SJSA1 (cell line): ENCODE measurements at regions not wholly inside any gene's neighbourhood (a gene's known extent, or its start where the extent isn't known, plus 50 kb on each side); places are given as distances from the start of the nearest gene placed in this dataset.

ENCODE experiments used
- DNase-seq, 2 experiments: peaks; one replicate each; pipeline ENCODE4 v3.0.0-alpha.2; 2015 to 2020; ENCODE audit warnings: low spot score in 2 of 2, low read depth in 1 of 2
- H3K27ac ChIP-seq: fragments of 250-450 bp; sonication (Bioruptor Pico); 2 replicates; pipeline ENCODE4 v1.5.1; 2020; ENCODE audit warnings: mild to moderate bottlenecking, moderate library complexity
- H3K27me3 ChIP-seq: fragments of 250-450 bp; sonication (Bioruptor Pico); replicated peaks from 2 replicates; pipeline ENCODE4 v1.5.1; 2020; ENCODE audit warnings: mild to moderate bottlenecking, moderate library complexity
- H3K36me3 ChIP-seq: fragments of 250-450 bp; sonication (Bioruptor Pico); 2 replicates; pipeline ENCODE4 v1.5.1; 2020; ENCODE audit warnings: mild to moderate bottlenecking
- H3K4me1 ChIP-seq: fragments of 250-450 bp; sonication (Bioruptor Pico); replicated peaks from 2 replicates; pipeline ENCODE4 v1.6.1; 2021; ENCODE audit warnings: mild to moderate bottlenecking
- H3K4me3 ChIP-seq: fragments of 250-450 bp; sonication (Bioruptor Pico); 2 replicates; pipeline ENCODE4 v1.5.1; 2020; ENCODE audit warnings: mild to moderate bottlenecking
- H3K9me3 ChIP-seq: fragments of 250-450 bp; sonication (Bioruptor Pico); replicated peaks from 2 replicates; pipeline ENCODE4 v1.5.1; 2020; ENCODE audit warnings: mild to moderate bottlenecking

GRCh38 chr18:56085551-56085950 is 497.6 kb upstream of the TCF4 start:
- Histone ChIP-seq H3K4me3 (no peak overlapping the region), H3K27ac (no peak overlapping the region), H3K9me3 (no peaks in the 10 kb centered on the region), H3K36me3 (no peaks in the 10 kb centered on the region), H3K27me3 (no peaks in the 10 kb centered on the region), H3K4me1 (no peaks in the 10 kb centered on the region)
- no peak for DNase-seq

DNA sequence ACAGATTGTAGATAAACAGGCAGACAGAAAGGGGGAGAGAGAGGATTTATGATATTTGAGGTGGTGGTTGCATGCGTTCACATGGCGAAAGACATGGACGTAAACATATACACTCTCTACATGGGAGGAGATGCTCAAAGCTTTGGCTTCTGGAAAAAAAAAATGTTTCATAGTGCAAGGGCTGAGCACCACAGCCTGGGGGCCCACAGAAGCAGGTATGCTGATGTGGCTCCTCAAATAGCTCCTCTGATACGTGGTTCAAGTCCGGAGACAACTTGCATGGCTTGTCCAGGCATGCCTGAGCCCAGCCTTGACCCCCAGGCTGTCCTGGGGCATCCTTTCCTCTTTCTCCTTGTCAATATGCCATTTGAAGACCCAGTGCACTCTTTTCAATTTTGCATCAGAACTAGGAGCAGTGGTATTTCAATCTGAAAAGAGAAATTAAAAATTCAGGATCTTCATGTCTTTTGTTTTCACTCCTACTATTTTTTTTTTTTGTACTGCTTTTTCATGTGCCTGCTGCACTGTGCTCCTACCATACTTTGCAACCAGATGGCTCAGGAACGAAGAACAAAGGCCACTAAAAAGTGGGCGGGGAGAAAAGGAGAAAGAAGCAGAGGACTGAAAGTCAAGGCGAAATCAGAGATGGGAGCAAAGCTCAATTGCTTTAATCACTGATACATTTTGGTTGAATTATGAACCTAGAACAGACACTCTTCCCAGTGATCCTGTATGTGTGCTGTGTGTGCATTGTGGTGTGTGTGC is 495.7 kb upstream of the TCF4 start:
- no peaks in the 10 kb centered on the region for H3K9me3 ChIP-seq
- no peaks in the 10 kb centered on the region for H3K27me3 ChIP-seq
- H3K4me1 ChIP-seq, result no peaks in the 10 kb centered on the region
- no peak overlapping the region for H3K27ac ChIP-seq
- H3K36me3 ChIP-seq, result no peaks in the 10 kb centered on the region
- no peak overlapping the region for H3K4me3 ChIP-seq
- DNase-seq, result no peak

DNA sequence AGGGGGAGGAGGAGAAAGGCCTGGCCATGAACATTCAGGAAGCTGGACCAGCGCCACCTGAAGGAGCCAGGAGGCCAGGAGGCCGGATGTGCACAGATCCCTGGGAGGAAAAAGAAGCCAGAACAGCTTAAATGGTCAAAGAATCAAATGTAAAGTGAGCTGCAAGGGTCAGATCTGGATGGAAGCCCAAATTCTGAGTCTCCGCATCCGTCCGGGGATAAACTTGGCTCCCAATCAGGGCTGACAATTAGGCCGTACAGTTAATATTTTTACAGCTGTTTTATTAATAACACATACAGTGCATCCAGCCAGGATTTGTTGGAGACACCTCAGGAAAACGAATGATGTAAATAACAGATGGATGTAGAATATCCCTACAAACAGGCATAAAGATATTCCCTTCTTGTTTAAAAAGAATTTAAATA is 495.1 kb upstream of the TCF4 start:
- Histone ChIP-seq H3K27ac (no peak overlapping the region), H3K36me3 (no peaks in the 10 kb centered on the region), H3K4me3 (no peak overlapping the region), H3K4me1 (no peaks in the 10 kb centered on the region), H3K9me3 (no peaks in the 10 kb centered on the region), H3K27me3 (no peaks in the 10 kb centered on the region)
- no peak for DNase-seq

- H3K36me3 ChIP-seq, result no peaks in the 10 kb centered on the region
- H3K27me3 ChIP-seq, result no peaks in the 10 kb centered on the region
- H3K4me1 ChIP-seq, result no peaks in the 10 kb centered on the region
- DNase-seq, result peak in 1 of 2 experiments; percentile 3
- H3K9me3 ChIP-seq, result no peaks in the 10 kb centered on the region
- no peak overlapping the region for H3K4me3 ChIP-seq
- no peak overlapping the region for H3K27ac ChIP-seq
Observed at GRCh38 chr18:56076723-56077122, 488.7 kb upstream of the TCF4 start.

DNA sequence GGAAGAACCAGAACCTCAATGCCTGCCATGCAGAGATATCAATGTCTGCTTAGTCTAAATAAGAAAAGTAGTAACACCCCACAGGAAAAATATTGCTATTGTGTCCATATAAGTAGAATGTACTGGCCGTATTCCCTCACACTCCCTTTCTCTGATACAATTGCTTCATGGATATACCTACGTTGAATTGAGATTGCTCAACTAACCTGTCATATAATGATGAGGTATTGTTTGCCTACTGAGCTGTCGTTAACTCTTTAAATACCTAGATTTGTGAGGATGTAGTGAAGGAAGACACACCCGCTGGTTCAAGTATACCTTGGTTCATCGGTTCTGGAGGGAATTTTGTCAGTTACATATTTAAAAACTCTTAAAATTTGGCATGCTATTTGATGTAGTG is 480.7 kb upstream of the TCF4 start:
- no peaks in the 10 kb centered on the region for H3K36me3 ChIP-seq
- no peaks in the 10 kb centered on the region for H3K9me3 ChIP-seq
- H3K4me3 ChIP-seq, result no peak overlapping the region
- no peaks in the 10 kb centered on the region for H3K27me3 ChIP-seq
- no peak overlapping the region for H3K27ac ChIP-seq
- H3K4me1 ChIP-seq, result peaks cover 14% of the 10 kb centered on the region
- DNase-seq, result no peak

- H3K27me3 ChIP-seq, result no peaks in the 10 kb centered on the region
- H3K27ac ChIP-seq, result no peak overlapping the region
- H3K36me3 ChIP-seq, result no peaks in the 10 kb centered on the region
- peaks cover 14% of the 10 kb centered on the region for H3K4me1 ChIP-seq
- H3K9me3 ChIP-seq, result no peaks in the 10 kb centered on the region
- no peak overlapping the region for H3K4me3 ChIP-seq
- DNase-seq, result peak; percentile 43 to 47
Observed at GRCh38 chr18:56067969-56068671, 480.1 kb upstream of the TCF4 start.

GRCh38 chr18:56067214-56067894 is 479.4 kb upstream of the TCF4 start:
- Histone ChIP-seq H3K27me3 (no peaks in the 10 kb centered on the region), H3K4me3 (no peak overlapping the region), H3K27ac (no peak overlapping the region), H3K9me3 (no peaks in the 10 kb centered on the region), H3K36me3 (no peaks in the 10 kb centered on the region), H3K4me1 (peaks cover 14% of the 10 kb centered on the region)
- DNase-seq, result peak in 1 of 2 experiments; percentile 2

- Histone ChIP-seq H3K27ac (no peak overlapping the region), H3K4me3 (no peak overlapping the region), H3K27me3 (no peaks in the 10 kb centered on the region), H3K36me3 (no peaks in the 10 kb centered on the region), H3K9me3 (no peaks in the 10 kb centered on the region), H3K4me1 (peaks cover 14% of the 10 kb centered on the region)
- DNase-seq, result no peak
Observed at GRCh38 chr18:56066524-56067213, 478.7 kb upstream of the TCF4 start.

DNA sequence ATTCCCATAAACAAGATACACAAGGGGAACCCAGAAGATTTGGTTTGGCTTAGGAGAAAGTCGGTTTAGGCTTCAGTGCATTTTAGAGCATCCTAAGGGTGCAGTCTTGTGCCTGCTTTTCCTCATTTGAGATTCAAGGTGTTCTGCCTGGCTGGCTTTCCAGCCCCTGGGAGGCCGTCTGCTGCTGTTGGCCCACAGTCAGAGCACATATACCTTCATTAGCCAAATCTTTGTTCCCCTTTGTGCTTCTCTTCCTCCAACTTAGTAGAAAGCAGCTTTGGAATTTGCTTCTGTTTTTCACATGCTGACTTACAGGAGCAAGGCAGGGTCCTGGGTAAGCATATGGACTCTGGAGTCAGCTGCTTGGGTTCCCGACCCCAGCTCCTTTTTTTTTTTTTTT is 477.1 kb upstream of the TCF4 start:
- Histone ChIP-seq H3K4me3 (no peak overlapping the region), H3K4me1 (peaks cover 17% of the 10 kb centered on the region), H3K9me3 (no peaks in the 10 kb centered on the region; the same call in 1 of the 2 replicates), H3K27ac (no peak overlapping the region), H3K36me3 (no peaks in the 10 kb centered on the region), H3K27me3 (no peaks in the 10 kb centered on the region)
- DNase-seq, result no peak

DNA sequence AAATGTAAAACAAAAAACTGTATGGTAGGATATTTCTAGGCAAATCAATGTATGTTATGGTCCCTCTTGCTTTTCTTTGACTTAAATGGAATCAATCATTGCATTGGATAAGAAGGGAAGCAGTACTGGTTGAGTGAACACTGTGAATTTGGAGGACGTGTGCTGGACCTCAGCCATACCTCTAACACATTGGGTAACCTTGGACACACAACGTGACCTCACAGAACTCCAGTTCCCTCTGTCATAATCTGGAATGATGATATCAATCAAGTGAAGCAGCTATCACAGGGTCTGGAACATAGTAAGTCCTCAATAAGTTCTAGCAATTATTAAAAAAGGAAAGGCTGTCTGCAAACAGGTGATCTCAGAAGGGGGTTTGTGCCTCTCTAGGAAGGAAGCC is 474.9 kb upstream of the TCF4 start:
- Histone ChIP-seq H3K36me3 (no peaks in the 10 kb centered on the region), H3K4me3 (no peak overlapping the region), H3K27ac (no peak overlapping the region), H3K9me3 (no peaks in the 10 kb centered on the region; the same call in 1 of the 2 replicates), H3K27me3 (no peaks in the 10 kb centered on the region), H3K4me1 (peaks cover 10% of the 10 kb centered on the region)
- no peak for DNase-seq

DNA sequence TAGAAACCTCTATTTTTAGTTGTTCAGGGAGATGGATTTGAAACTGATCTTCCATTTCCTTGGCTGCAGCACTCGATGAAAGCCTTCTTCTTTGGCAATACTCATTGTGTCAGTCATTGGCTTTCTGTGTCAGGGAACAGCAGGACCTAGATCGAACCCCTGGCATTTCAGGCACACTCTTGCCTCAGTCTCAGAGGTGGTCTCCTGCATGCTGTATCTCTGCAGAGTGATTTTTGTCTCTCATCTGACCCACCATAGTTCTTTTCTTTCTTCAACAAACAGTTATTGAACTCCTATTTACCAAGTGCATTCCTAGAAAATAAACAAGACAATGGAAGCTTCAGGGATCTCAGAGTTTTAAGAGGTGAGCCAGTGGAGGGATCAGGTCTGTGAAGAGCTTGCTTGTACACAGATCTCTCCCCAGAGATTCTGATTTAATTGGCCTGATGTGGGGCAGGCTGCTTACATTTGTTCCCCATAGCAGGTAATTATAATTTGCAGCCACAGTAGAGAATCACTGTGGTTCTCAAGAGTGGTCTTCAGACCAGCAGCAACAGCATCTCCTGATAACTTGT is 473.1 kb upstream of the TCF4 start:
- no peak overlapping the region for H3K4me3 ChIP-seq
- no peaks in the 10 kb centered on the region; the same call in 1 of the 2 replicates for H3K9me3 ChIP-seq
- H3K27me3 ChIP-seq, result no peaks in the 10 kb centered on the region

DNA sequence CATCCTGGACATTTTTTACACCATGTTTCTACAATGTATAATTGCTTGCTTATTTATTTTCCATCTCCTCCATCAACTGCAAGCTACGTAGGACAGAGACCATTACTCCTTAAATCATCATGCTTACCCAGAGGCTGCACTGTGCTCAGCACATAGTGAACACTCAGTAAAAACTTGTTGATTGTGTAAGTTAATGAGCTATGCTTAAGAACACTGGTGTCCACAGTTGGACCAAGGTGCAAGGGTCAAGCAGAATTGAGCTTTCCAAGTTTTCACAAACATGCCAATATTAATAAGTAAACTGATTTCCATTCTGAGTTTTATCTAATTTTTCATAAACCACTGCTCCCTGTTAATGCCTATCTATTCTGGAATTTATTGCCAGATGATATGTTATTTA is 464.2 kb upstream of the TCF4 start:
- peaks cover 8% of the 10 kb centered on the region for H3K9me3 ChIP-seq
- no peaks in the 10 kb centered on the region for H3K4me1 ChIP-seq
- DNase-seq, result no peak
- H3K27me3 ChIP-seq, result no peaks in the 10 kb centered on the region
- H3K36me3 ChIP-seq, result no peaks in the 10 kb centered on the region
- H3K4me3 ChIP-seq, result no peak overlapping the region
- H3K27ac ChIP-seq, result no peak overlapping the region

More for the DNA sequence above, 473.1 kb upstream of the TCF4 start:
- DNase-seq, result no peak
- Histone ChIP-seq H3K27ac (no peak overlapping the region), H3K36me3 (no peaks in the 10 kb centered on the region), H3K4me1 (peaks cover 3% of the 10 kb centered on the region; the same call in 1 of the 2 replicates)

DNA sequence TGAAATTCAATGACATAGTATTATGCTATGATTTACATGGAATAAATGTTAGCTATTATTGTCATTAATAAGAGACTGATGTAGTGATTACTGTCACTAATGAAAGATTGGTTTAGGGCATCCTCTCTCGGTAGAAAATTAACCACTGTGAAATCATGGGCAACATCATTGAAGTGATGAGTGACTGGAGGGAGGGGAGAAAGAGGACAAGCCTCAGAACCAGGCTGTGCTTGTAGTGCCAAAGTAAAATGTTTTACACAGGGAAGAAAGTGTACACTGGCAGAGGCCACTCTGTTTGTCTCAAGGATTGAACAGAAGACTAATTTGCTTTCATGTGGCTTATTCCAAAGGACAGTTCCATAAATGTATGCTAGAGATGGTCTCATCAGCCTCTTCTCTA is 456.2 kb upstream of the TCF4 start:
- Histone ChIP-seq H3K4me3 (no peak overlapping the region), H3K4me1 (no peaks in the 10 kb centered on the region), H3K27ac (no peak overlapping the region), H3K36me3 (no peaks in the 10 kb centered on the region), H3K9me3 (peaks cover 8% of the 10 kb centered on the region), H3K27me3 (no peaks in the 10 kb centered on the region)
- DNase-seq, result no peak
